GM23338 (cell line): ENCODE measurements at regions not wholly inside any gene's neighbourhood (a gene's known extent, or its start where the extent isn't known, plus 50 kb on each side); places are given as distances from the start of the nearest gene placed in this dataset.
"Not testable (repeated sequence)": the region's sequence is repeated elsewhere in the genome, so short reads cannot be mapped to it uniquely, and the experiment has no call there.

Experiments used
- CREB1 ChIP-seq: fragments of 250-450 bp; sonication (Bioruptor Pico); IDR thresholded peaks from 2 replicates; pipeline ENCODE4 v1.5.0; 2020; ENCODE audit warnings: low read depth, mild to moderate bottlenecking, moderate library complexity
- CTCF ChIP-seq, 2 experiments: fragments of 200-600 bp in 1 of 2; sonication (generic) in 1 of 2; conservative IDR thresholded peaks; 2 replicates each; pipeline versions ENCODE4 v1.5.1 to v1.6.1; 2016 to 2017; ENCODE audit warnings: antibody characterized with exemption in 2 of 2, low read depth in 2 of 2, mild to moderate bottlenecking in 2 of 2, moderate library complexity in 1 of 2
- ETS1 ChIP-seq: IDR thresholded peaks from 2 replicates; pipeline ENCODE4 v1.6.1; 2016; ENCODE audit warnings: antibody characterized with exemption
- EZH2 ChIP-seq: fragments of 200-600 bp; sonication (generic); IDR thresholded peaks from one replicate; pipeline ENCODE4 v1.8.0; 2017; ENCODE audit warnings: antibody characterized with exemption, mild to moderate bottlenecking, low read depth; ENCODE audit not compliant: unreplicated experiment
- EZH2phosphoT487 ChIP-seq: fragments of 200-600 bp; sonication (generic); IDR thresholded peaks from one replicate; pipeline ENCODE4 v1.8.1; 2018; ENCODE audit warnings: antibody characterized with exemption; ENCODE audit not compliant: unreplicated experiment
- JUNB ChIP-seq: IDR thresholded peaks from one replicate; pipeline ENCODE4 v1.6.1; 2016; ENCODE audit warnings: antibody characterized with exemption; ENCODE audit not compliant: unreplicated experiment
- NANOG ChIP-seq: IDR thresholded peaks from 2 replicates; pipeline ENCODE4 v1.6.1; 2016; ENCODE audit warnings: antibody characterized with exemption, borderline replicate concordance
- POLR2AphosphoS5 ChIP-seq: IDR thresholded peaks from 2 replicates; pipeline ENCODE4 v1.6.1; 2016; ENCODE audit warnings: antibody characterized with exemption, low read depth
- REST ChIP-seq: IDR thresholded peaks from one replicate; pipeline ENCODE4 v1.6.1; 2018; ENCODE audit warnings: antibody characterized with exemption; ENCODE audit not compliant: unreplicated experiment
- STAT1 ChIP-seq: IDR thresholded peaks from one replicate; pipeline ENCODE4 v1.6.1; 2016; ENCODE audit warnings: antibody characterized with exemption; ENCODE audit not compliant: unreplicated experiment
- ZNF114 ChIP-seq: fragments of 250-450 bp; sonication (Bioruptor Pico); IDR thresholded peaks from 2 replicates; pipeline ENCODE4 v1.5.0; 2020; ENCODE audit warnings: mild to moderate bottlenecking, moderate library complexity
- ZNF331 ChIP-seq: fragments of 250-450 bp; sonication (Bioruptor Pico); IDR thresholded peaks from 2 replicates; pipeline ENCODE4 v1.5.0; 2020; ENCODE audit warnings: low read depth, mild to moderate bottlenecking, moderate library complexity
- ZNF462 ChIP-seq: fragments of 250-450 bp; sonication (Bioruptor Pico); IDR thresholded peaks from 2 replicates; pipeline ENCODE4 v1.5.0; 2020; ENCODE audit warnings: mild to moderate bottlenecking, moderate library complexity

GRCh38 chr9:129550977-129551376, 69.9 kb downstream of the C9orf50 start:
- not testable (repeated sequence) for TF ChIP-seq CTCF (conservative IDR thresholded peaks at IDR 0.05; ENCODE audit: low read depth in 2 of 2); EZH2phosphoT487; JUNB; ZNF331 (CRISPR knock-in tag); POLR2AphosphoS5; EZH2; REST; ETS1; ZNF462 (CRISPR knock-in tag); ZNF114 (CRISPR knock-in tag); CREB1 (CRISPR knock-in tag); NANOG; STAT1
